ENCODE measurements at regions not wholly inside any gene's neighbourhood (a gene's known extent, or its start where the extent isn't known, plus 50 kb on each side); places are given as distances from the start of the nearest gene placed in this dataset.

DNA sequence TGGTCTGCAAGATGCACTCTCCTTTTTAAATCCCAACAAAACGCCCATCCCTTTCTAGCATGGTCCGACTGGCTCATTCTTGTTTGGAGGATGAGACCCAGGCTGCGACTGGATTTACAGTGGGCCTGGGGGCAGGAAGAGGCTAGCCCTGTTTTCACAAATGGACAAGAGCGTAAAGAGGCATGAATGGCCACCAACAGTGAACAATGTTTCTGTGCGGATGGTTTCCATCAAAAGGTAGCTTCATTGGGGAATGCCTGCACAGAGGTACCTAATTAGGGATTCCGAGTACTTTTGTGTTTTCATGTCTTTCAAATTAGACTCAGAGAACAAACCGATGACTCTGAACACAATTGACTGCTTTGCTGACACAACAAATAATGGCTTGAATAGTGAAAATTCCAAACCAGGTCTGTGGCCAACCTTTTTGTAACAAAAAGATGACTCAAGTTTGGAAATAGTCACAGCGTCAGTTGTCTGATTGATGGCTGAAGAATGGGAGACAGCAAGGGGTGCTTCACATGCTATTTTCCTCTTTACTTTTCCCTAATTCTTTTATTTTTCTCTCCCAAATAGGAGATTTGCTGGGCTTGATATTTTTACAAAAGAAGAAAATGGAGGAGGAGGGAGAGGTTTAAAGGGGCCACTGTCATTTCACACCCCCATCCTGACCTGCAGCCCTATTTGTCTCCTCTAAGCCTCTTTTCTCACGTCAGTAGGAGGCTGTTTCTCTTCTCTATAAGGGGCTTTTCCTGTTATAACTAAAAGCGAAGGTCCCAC lies 208.1 kb upstream of the S1PR3 start:
- TF ChIP-seq FOS (IDR thresholded peaks at IDR 0.05; ENCODE audit: borderline replicate concordance, insufficient read depth, low read length): no peak
- no peak for TF ChIP-seq GATA2 (IDR thresholded peaks at IDR 0.05; ENCODE audit: insufficient read depth, insufficient read length, low read depth, low read length)
- TF ChIP-seq MYC (IDR thresholded peaks at IDR 0.05; ENCODE audit: low read depth, low read length): no peak
- TF ChIP-seq, protein P1, sequence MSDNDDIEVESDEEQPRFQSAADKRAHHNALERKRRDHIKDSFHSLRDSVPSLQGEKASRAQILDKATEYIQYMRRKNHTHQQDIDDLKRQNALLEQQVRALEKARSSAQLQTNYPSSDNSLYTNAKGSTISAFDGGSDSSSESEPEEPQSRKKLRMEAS (IDR thresholded peaks at IDR 0.05; ENCODE audit: insufficient read depth, insufficient read length): no peak
- no peak for TF ChIP-seq POLR2AphosphoS5 (IDR thresholded peaks at IDR 0.05; ENCODE audit: insufficient read depth, low read depth, low read length)
- no peak for TF ChIP-seq EZH2 (IDR thresholded peaks at IDR 0.05; ENCODE audit: borderline replicate concordance, low read depth, low read length, severe bottlenecking)
- no peak for TF ChIP-seq JUN (IDR thresholded peaks at IDR 0.05; ENCODE audit: borderline replicate concordance, insufficient read depth, insufficient read length, low read depth)
- TF ChIP-seq, protein P2, sequence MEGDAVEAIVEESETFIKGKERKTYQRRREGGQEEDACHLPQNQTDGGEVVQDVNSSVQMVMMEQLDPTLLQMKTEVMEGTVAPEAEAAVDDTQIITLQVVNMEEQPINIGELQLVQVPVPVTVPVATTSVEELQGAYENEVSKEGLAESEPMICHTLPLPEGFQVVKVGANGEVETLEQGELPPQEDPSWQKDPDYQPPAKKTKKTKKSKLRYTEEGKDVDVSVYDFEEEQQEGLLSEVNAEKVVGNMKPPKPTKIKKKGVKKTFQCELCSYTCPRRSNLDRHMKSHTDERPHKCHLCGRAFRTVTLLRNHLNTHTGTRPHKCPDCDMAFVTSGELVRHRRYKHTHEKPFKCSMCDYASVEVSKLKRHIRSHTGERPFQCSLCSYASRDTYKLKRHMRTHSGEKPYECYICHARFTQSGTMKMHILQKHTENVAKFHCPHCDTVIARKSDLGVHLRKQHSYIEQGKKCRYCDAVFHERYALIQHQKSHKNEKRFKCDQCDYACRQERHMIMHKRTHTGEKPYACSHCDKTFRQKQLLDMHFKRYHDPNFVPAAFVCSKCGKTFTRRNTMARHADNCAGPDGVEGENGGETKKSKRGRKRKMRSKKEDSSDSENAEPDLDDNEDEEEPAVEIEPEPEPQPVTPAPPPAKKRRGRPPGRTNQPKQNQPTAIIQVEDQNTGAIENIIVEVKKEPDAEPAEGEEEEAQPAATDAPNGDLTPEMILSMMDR (IDR thresholded peaks at IDR 0.05; ENCODE audit: extremely low read depth in 1 of 2, insufficient read depth in 1 of 2, low read depth in 1 of 2, low read length in 2 of 2): no peak
- TF ChIP-seq POLR2A (IDR thresholded peaks at IDR 0.05; ENCODE audit: low read depth, low read length): no peak
- no peaks in the 10 kb centered on the region for H4K20me1 ChIP-seq (replicated peaks; ENCODE audit: control insufficient read depth, extremely low read depth, insufficient read depth, low read length)
- H3K4me2 ChIP-seq (ENCODE audit: insufficient read depth, low read length): no peak overlapping the region
- CTCF ChIA-PET: interaction anchor here (1.2 to 2.4 kb wide), 9 partner anchors 10 to 218 kb away, joined by 3 to 32 read pairs (median 8); partner anchors contain the start of gene S1PR3
- H3K9ac ChIP-seq (replicated peaks; ENCODE audit: extremely low read depth, insufficient read depth, low read length): no peak overlapping the region
- no peak overlapping the region for H3K27ac ChIP-seq (ENCODE audit: insufficient read depth, low read depth, low read length)
- H3K27me3 ChIP-seq (ENCODE audit: control insufficient read depth in 2 of 2, insufficient read depth in 2 of 2, low read length in 2 of 2): no peaks in the 10 kb centered on the region
- H3K79me2 ChIP-seq (ENCODE audit: control insufficient read depth, insufficient read depth, low read length): no peaks in the 10 kb centered on the region
- intact Hi-C loops (cut with micrococcal nuclease) (loop anchor here (1.0 to 2.0 kb wide), 4 partner anchors 60 to 218 kb away; partner anchors contain the start of gene S1PR3), dilution Hi-C loops (cut with MboI; ENCODE audit: extremely low pct_ligation_motif_present, low sequenced_read_pairs) (no loop called here)
- no TSS peak for BruUV-seq (replicated peaks)
- DNase-seq (ENCODE audit: low read depth, low spot score): no peak
- no peak overlapping the region for H2AFZ ChIP-seq (ENCODE audit: low read depth, low read length)
- POLR2A ChIA-PET: no interaction called here
- no peaks in the 10 kb centered on the region for H3K9me1 ChIP-seq (replicated peaks; ENCODE audit: control insufficient read depth, extremely low read depth, insufficient read depth, low read length)
- H3K36me3 ChIP-seq (ENCODE audit: control insufficient read depth in 2 of 2, extremely low read depth in 1 of 2, insufficient read depth in 2 of 2, low read length in 2 of 2): no peaks in the 10 kb centered on the region
- no peaks in the 10 kb centered on the region for H3K9me3 ChIP-seq (replicated peaks; ENCODE audit: control insufficient read depth, insufficient read depth, low read length)
- H3K4me1 ChIP-seq (ENCODE audit: control insufficient read depth, extremely low read depth, insufficient read depth, low read length): peaks cover 18% of the 10 kb centered on the region
- H3K4me3 ChIP-seq (replicated peaks in 1 of 3; ENCODE audit: insufficient read depth in 1 of 3, low read depth in 1 of 3, low read length in 3 of 3): no peak overlapping the region
- FAIRE-seq: no peak

All from endothelial cell of umbilical vein (primary cell).